SJSA1 (cell line): ENCODE measurements at regions not wholly inside any gene's neighbourhood (a gene's known extent, or its start where the extent isn't known, plus 50 kb on each side); places are given as distances from the start of the nearest gene placed in this dataset.

Source experiments
- DNase-seq, 2 experiments: peaks; one replicate each; pipeline ENCODE4 v3.0.0-alpha.2; 2015 to 2020; ENCODE audit warnings: low spot score in 2 of 2, low read depth in 1 of 2
- H3K27ac ChIP-seq: fragments of 250-450 bp; sonication (Bioruptor Pico); 2 replicates; pipeline ENCODE4 v1.5.1; 2020; ENCODE audit warnings: mild to moderate bottlenecking, moderate library complexity
- H3K27me3 ChIP-seq: fragments of 250-450 bp; sonication (Bioruptor Pico); replicated peaks from 2 replicates; pipeline ENCODE4 v1.5.1; 2020; ENCODE audit warnings: mild to moderate bottlenecking, moderate library complexity
- H3K36me3 ChIP-seq: fragments of 250-450 bp; sonication (Bioruptor Pico); 2 replicates; pipeline ENCODE4 v1.5.1; 2020; ENCODE audit warnings: mild to moderate bottlenecking
- H3K4me1 ChIP-seq: fragments of 250-450 bp; sonication (Bioruptor Pico); replicated peaks from 2 replicates; pipeline ENCODE4 v1.6.1; 2021; ENCODE audit warnings: mild to moderate bottlenecking
- H3K4me3 ChIP-seq: fragments of 250-450 bp; sonication (Bioruptor Pico); 2 replicates; pipeline ENCODE4 v1.5.1; 2020; ENCODE audit warnings: mild to moderate bottlenecking
- H3K9me3 ChIP-seq: fragments of 250-450 bp; sonication (Bioruptor Pico); replicated peaks from 2 replicates; pipeline ENCODE4 v1.5.1; 2020; ENCODE audit warnings: mild to moderate bottlenecking

DNA sequence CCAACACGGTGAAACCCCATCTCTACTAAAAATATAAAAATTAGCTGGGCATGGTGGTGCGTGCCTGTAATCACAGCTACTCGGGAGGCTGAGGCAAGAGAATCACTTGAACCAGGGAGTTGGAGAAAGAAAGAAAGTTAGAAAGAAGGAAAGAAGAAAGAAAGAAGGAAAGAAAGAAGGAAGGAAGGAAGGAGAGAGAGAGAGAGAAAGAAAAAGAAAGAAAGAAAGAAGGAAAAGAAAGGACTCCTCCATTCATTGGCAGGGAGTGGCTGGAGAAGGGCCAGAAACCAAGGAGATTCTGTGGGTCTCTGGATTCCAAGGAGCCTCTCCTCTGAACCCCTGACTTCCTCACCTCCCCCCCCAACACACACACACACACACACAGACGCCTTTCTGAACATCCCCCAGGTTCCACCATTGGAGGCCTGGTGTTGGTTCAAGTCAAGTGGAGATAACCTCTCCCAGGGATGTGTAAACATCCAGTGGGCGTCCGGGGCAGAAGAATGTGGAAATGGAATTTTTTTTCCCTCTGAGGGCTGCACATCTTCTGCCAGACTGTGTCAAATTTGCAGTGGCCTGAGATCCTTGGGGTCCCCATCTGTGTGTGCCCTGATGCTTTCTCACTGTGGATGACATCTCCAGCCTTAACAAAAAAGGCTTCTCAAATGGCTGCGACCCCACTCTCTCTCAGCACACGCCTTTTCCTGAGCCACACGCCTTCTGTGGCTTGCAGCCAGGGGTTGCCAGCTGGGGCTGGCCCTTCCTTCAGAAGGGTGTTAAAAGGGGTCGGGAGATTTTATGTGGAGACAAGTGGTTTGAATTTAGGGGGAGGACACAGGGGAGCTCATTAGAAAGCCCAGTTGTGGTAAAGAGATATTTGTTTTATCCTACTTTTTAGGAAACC is 109.3 kb upstream of the HAND1 start:
- Histone ChIP-seq H3K4me3 (no peak overlapping the region), H3K36me3 (no peaks in the 10 kb centered on the region), H3K9me3 (no peaks in the 10 kb centered on the region), H3K4me1 (peaks cover 46% of the 10 kb centered on the region), H3K27ac (no peak overlapping the region), H3K27me3 (no peaks in the 10 kb centered on the region)
- DNase-seq = peak in 1 of 2 experiments; percentile 50

DNA sequence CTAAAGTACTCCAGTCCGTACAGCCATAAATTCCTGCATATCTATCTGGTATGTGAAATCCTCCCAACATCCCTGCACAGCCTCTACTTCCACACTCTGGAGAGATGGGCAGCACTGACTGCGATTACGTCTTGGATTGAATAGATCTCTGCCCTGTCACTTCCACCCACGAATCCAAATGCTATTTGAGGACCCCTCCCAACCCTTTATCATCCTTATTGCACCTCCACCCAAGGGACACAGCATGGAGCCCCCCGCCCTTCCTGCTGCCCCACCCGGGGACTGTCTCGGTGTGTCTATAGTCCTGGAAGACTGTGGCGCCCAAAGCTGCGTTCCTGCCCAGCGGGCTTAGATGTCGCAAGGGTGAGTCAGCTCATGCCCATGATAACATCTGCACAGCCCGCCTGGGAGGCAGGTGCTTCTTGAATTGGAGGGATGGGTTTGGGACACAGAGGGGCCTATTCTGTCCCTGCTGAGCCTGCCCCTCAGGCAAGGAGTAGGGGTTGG is 105.7 kb upstream of the HAND1 start:
- Histone ChIP-seq H3K4me1 (peaks cover 36% of the 10 kb centered on the region), H3K36me3 (no peaks in the 10 kb centered on the region), H3K27ac (no peak overlapping the region), H3K4me3 (no peak overlapping the region), H3K9me3 (peaks cover 4% of the 10 kb centered on the region; the same call in 1 of the 2 replicates), H3K27me3 (no peaks in the 10 kb centered on the region)
- peak; percentile 37 to 68 for DNase-seq

DNA sequence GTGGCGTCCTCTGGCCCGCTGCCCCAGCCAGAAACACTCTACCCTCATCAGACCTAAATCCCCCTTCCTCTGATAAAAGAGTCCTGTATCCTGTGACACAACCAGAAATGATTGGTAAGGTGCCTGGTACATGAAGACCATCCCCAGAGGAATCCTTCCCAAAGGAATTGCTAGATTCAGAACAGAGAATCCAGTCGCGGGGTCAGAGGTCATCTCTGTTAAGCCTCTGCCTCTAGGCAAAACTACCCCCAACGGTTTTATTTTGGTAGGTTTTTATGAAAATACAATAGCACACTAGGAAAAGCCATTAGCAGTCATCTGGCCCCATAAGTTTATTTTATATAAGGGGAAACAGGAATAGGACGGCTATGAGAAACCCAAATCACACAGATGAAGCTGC is 102.4 kb upstream of the HAND1 start:
- no peak for DNase-seq
- Histone ChIP-seq H3K4me3 (no peak overlapping the region), H3K36me3 (no peaks in the 10 kb centered on the region), H3K4me1 (peaks cover 23% of the 10 kb centered on the region), H3K27me3 (peaks cover 8% of the 10 kb centered on the region), H3K9me3 (peaks cover 4% of the 10 kb centered on the region; the same call in 1 of the 2 replicates), H3K27ac (no peak overlapping the region)

DNA sequence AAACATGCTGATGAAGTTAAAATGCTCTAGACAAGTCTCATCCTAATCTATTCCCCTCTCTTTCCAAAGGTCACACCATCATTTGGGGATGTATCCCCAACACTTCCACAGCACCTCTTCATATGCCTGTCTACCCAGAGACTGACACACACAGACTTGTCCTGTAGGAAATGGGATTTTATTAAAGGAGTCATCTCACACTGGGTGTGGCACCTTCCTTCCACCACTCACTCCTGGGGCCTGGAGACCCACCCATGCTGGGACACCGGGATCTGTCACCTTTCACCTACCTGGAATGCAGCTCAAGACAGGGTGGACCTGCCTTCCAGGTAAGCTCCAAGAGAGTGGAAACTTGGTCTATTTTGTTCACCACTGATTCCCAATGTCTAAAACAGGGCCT is 99.4 kb upstream of the HAND1 start:
- DNase-seq = no peak
- H3K36me3 ChIP-seq = no peaks in the 10 kb centered on the region
- H3K4me1 ChIP-seq = peaks cover 13% of the 10 kb centered on the region
- no peak overlapping the region for H3K4me3 ChIP-seq
- H3K27ac ChIP-seq = no peak overlapping the region
- H3K27me3 ChIP-seq = peaks cover 31% of the 10 kb centered on the region
- peaks cover 4% of the 10 kb centered on the region; the same call in 1 of the 2 replicates for H3K9me3 ChIP-seq

DNA sequence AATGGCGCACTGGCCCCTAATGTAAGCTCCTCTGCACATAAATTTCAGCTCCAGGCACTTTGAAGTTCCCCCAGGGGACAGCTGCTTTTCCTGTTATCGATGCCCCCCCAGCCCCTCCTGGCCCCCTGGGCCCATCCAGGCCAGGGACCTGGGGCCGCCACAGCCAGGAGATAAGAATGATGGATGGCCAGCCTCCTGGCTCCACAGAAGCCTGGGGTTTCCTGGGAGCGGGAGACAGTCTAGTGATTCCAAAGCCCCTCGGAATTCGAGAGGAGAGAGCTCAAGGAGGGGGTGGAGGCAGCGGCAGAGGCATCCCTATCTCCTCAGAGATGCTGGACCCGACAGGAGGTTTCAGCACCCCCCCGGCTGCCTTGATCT is 98.4 kb upstream of the HAND1 start:
- DNase-seq = no peak
- no peak overlapping the region for H3K27ac ChIP-seq
- peaks cover 37% of the 10 kb centered on the region for H3K27me3 ChIP-seq
- no peak overlapping the region for H3K4me3 ChIP-seq
- H3K4me1 ChIP-seq = peaks cover 3% of the 10 kb centered on the region; the same call in 1 of the 2 replicates
- no peaks in the 10 kb centered on the region for H3K9me3 ChIP-seq
- H3K36me3 ChIP-seq = no peaks in the 10 kb centered on the region

DNA sequence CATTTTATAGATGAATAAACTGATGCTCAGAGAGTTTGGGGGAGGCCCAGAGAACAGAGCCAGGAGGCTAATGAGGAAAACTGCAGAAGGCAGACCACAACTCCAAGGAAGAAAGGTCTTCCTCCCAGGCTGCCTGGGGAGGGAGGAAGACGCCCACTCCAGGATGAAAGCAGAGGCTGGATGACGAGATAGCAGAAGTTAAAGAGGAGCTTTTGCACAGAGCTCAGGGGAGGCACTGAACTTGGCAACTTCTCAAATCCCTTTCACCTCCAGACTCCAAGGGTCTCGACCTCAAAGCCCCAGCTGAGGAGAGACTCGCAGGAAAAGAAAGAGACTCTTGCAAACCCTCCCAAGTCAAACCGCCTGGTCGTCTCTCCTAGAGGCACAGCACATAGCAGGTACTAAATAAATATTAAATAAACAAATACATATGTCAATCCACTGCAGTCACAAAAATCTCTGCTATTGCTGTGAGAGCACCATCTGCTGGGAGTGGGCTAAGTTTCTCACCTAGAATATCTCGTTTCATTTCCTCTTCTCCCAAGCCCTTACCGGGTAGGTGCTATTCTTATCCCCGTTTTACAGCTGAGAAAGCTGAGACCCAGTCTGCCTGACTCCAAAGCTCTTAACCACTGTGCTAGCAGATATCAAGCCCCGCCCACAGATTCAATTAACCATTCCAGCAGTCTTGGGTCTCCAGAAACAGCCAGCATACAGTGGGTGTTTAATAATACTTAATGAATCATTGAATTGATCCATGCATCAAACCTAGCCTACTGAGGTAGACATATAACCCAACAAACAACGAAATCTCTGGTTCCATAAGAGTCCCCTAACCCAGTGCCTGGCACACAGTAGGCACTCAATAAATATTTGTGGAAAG is 97.8 kb upstream of the HAND1 start:
- peak in 1 of 2 experiments; percentile 32 for DNase-seq
- no peaks in the 10 kb centered on the region for H3K9me3 ChIP-seq

GRCh38 chr5:154573011-154573410 is 95.0 kb upstream of the HAND1 start:
- Histone ChIP-seq H3K4me3 (no peak overlapping the region), H3K4me1 (no peaks in the 10 kb centered on the region), H3K9me3 (no peaks in the 10 kb centered on the region), H3K27ac (no peak overlapping the region), H3K27me3 (peaks cover 45% of the 10 kb centered on the region), H3K36me3 (no peaks in the 10 kb centered on the region)
- DNase-seq = peak in 1 of 2 experiments; percentile 28

More for the DNA sequence above, 97.8 kb upstream of the HAND1 start:
- no peak overlapping the region for H3K4me3 ChIP-seq
- H3K4me1 ChIP-seq = no peaks in the 10 kb centered on the region
- H3K36me3 ChIP-seq = no peaks in the 10 kb centered on the region
- peaks cover 41% of the 10 kb centered on the region for H3K27me3 ChIP-seq
- H3K27ac ChIP-seq = no peak overlapping the region

GRCh38 chr5:154571325-154572035 is 93.5 kb upstream of the HAND1 start:
- no peak overlapping the region for H3K4me3 ChIP-seq
- H3K27me3 ChIP-seq = peaks cover 52% of the 10 kb centered on the region
- DNase-seq = no peak

DNA sequence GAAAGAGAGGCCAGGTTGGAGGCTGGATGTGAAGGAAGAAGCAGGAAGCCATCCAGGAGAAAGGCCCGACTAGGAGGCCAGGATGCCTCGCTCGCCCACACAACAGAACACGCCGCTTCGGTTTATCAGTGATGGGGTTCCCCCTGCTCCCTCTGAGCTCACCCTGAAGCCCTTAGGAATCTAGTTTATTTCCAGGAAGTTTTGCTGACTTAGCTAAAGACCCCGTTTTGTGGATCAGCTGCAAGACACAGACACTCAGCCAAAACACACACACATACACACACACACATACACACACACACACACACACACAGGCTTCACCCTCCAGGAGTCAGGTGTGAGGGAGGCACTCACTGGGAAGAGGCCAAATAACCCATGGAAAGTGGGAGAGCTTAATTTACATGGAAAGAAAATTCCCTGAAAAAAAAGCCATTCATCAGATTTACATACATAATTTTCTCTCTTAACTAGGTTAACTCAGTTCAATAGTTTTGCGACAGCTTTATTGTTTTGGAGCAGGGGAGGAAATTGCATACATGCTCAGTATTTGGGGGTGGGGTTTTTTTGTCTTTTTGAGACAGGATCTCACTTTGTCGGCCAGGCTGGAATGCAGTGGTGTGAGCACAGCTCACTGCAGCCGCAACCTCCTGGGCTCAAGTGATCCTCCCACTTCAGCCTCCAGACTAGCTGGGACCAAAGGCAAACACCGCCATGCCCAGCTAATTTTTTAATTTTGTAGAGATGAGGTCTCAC is 92.7 kb upstream of the HAND1 start:
- no peaks in the 10 kb centered on the region for H3K36me3 ChIP-seq
- no peak overlapping the region for H3K4me3 ChIP-seq
- no peak for DNase-seq
- no peaks in the 10 kb centered on the region for H3K4me1 ChIP-seq
- H3K9me3 ChIP-seq = no peaks in the 10 kb centered on the region
- no peak overlapping the region for H3K27ac ChIP-seq
- H3K27me3 ChIP-seq = peaks cover 52% of the 10 kb centered on the region

More at GRCh38 chr5:154571325-154572035, 93.5 kb upstream of the HAND1 start:
- Histone ChIP-seq H3K27ac (no peak overlapping the region), H3K4me1 (no peaks in the 10 kb centered on the region), H3K36me3 (no peaks in the 10 kb centered on the region), H3K9me3 (no peaks in the 10 kb centered on the region)

DNA sequence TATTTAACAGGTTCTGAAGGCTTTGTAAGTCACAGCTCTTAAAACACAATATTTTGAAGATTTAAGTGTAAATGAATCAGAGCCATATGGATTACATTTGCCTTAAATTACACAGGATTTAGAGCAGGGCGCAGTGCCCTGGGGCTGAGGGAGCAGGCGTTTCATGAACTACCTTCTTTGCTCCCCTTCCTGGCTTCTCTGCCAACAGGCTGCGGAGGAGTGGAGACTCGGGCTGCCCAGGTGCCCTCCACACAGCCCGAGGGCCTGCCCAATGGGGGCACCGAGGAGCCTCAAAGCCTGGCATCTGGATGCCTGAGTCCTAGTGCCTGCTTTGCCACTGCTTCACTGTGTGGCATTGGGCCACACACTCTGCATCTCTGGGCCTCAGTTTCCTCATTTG is 90.6 kb upstream of the HAND1 start:
- no peaks in the 10 kb centered on the region for H3K9me3 ChIP-seq
- H3K4me1 ChIP-seq = no peaks in the 10 kb centered on the region
- H3K27ac ChIP-seq = no peak overlapping the region
- DNase-seq = peak in 1 of 2 experiments; percentile 38
- no peaks in the 10 kb centered on the region for H3K36me3 ChIP-seq
- H3K27me3 ChIP-seq = peaks cover 43% of the 10 kb centered on the region
- H3K4me3 ChIP-seq = no peak overlapping the region

DNA sequence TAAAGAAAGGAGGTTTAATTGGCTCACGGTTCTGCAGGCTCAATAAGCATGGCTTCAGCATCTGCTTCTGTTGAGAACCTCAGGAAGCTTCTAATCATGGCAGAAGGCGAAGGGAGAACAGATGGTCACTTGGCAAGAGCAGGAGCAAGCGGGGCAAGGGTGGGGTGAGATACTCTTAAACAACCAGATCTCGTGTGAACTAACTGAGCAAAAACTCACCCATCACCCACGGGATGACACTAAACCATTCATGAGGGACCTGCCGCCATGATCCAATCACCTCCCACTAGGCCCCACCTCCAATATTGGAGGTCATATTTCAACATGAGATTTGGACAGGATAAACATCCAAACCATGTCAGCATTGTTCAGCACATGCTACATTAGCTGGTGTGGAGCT is 89.1 kb upstream of the HAND1 start:
- no peaks in the 10 kb centered on the region for H3K36me3 ChIP-seq
- peaks cover 43% of the 10 kb centered on the region for H3K27me3 ChIP-seq
- DNase-seq = peak in 1 of 2 experiments; percentile 32
- no peaks in the 10 kb centered on the region for H3K9me3 ChIP-seq
- H3K4me1 ChIP-seq = no peaks in the 10 kb centered on the region
- H3K4me3 ChIP-seq = no peak overlapping the region
- H3K27ac ChIP-seq = no peak overlapping the region

GRCh38 chr5:154566146-154566680 is 88.2 kb upstream of the HAND1 start:
- Histone ChIP-seq H3K27me3 (peaks cover 35% of the 10 kb centered on the region), H3K9me3 (no peaks in the 10 kb centered on the region), H3K36me3 (no peaks in the 10 kb centered on the region), H3K4me3 (no peak overlapping the region), H3K27ac (no peak overlapping the region), H3K4me1 (no peaks in the 10 kb centered on the region)
- peak in 1 of 2 experiments; percentile 39 for DNase-seq
